NCI-H446 treated with DMSO at 0.1 percent for 48 hours (cell line): ENCODE measurements at regions not wholly inside any gene's neighbourhood (a gene's known extent, or its start where the extent isn't known, plus 50 kb on each side); places are given as distances from the start of the nearest gene placed in this dataset.

Source experiments
- DNase-seq: peaks from one replicate; lab custom pipeline; 2025; lab: John Stamatoyannopoulos, UW

GRCh38 chr5:54645882-54646355 lies 128.4 kb downstream of the SNX18 start:
- no peak for DNase-seq

GRCh38 chr5:54644226-54644625 lies 126.7 kb downstream of the SNX18 start:
- no peak for DNase-seq

DNA sequence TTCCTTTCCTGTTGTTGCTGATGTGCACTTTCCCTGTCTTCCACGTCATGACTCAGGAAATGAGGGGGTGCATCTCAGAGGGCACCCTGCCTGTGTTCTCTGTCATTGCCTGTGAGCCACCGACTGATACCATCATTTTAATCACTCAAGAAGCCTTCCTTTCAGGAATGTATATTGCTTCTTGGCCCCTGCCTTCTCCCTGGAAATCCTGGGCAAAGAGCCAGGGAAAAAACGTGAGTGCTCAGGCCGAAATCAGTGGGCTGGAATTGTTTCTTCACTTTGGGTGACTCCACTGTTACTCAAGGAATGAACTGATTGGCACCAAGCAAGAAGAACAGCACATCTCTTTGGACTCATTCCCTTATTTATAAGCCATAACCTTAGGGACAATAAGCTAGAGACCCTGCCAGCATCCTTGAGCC lies 126.1 kb downstream of the SNX18 start:
- peak; percentile 36 for DNase-seq

DNA sequence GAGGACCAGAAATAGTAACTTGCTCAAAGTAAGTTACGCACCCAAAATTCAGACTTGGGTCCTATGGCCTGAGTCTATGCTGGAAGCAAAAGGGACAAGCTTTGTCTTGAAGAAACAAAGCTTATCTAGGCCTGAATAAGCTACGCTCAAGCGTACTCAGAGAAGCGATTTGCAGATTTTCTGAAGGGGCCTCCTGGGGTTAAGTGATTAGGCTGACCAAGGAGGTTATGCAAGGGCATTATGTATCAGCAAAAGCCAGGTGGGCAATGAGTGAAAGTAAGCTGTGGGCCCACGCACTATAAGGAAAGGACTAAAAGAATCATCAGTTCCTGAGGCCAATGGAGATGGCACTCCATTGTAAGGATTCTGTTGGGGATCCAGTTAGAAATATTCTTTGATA lies 122.1 kb downstream of the SNX18 start:
- no peak for DNase-seq

GRCh38 chr5:54638106-54638505 lies 120.5 kb downstream of the SNX18 start:
- no peak for DNase-seq

DNA sequence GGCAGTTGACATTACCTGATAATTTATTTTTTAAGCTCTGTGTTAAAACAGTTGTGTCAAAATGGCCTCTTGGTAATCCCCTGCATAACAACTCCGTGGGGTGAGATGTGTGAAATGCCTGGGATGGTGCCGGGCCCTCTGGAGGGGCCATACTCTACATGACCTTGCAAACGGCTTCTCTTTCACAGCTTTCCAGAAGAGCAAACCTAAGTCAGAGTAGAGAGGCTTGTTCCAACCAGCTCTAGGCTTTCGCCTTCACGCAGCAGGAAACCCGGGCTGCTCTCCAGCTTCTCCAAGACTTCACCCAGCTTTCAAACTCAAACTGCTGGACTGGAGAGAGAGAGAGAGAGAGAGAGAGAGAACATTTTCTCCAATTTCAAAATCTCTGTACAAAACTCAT lies 120.1 kb downstream of the SNX18 start:
- no peak for DNase-seq

DNA sequence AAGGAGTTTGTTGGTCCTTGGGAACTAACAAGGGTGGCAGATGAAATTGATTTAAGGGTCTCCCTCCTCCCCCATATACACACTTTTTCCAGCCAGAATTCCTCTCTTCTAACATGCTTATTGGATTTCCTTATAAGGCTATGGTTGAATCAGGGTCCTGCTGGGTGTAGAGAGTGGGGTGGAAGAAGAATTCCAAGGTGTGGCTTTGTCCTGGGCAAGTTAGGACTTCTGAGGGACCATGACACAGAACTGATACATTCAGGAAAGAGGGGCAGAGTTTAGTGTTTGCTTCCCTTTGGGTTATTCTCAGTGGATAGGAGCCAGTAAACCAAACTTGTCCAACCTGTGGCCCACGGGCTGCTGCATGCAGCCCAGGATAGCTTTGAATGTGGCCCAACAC lies 116.5 kb downstream of the SNX18 start:
- DNase-seq, result no peak

- no peak for DNase-seq
These were observed 114.7 kb downstream of the SNX18 start for GRCh38 chr5:54632131-54632701.

DNA sequence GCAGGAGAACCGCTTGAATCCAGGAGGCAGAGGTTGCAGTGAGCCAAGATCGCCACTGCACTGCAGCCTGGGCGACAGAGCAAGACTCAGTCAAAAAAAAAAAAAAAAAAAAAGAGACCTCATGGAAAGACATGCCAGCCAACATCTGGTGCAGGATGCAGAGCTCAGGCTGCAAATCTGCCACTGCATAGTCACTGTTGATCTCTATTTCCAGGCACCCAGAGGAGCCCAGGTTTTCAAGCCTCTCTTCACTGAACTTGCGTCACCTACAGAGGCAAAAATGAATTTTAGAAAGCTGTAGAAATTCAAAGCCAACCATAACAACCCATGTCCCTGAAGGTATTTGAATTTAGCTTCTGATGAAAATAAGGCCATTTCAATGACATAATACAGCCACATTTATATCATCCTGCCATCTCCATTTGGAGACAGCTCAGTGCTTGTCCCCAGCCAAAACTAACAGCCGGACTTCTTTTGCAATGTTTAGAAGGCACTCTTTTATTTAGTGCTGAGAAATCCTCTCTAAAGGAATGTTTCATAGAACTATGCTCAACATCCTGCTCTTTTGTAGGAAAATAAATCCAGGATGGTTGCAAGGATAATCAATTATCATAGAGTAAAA lies 113.3 kb downstream of the SNX18 start:
- no peak for DNase-seq

DNA sequence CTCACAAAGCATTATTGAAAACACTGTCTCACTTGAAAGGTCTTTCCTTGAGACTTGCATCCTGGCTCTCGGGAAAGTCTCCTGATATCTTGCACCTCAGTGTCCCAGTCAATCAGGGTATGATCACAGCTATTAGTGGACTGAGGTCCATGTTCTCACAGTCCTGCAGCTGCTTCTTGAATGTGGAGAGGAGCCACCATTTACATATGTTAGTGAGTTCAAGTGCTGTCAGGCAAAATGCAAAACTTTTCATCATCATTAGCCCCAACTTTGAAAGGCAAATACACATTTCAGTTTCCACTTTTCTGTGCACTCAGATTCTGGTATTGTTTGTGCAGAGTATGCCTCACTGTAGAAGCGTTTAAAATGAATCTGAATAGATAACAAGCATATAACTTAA lies 111.6 kb downstream of the SNX18 start:
- DNase-seq, result no peak

GRCh38 chr5:54628050-54628449 lies 110.5 kb downstream of the SNX18 start:
- no peak for DNase-seq

- DNase-seq, result no peak
These were observed 108.8 kb downstream of the SNX18 start for GRCh38 chr5:54626407-54626806.

GRCh38 chr5:54624805-54625568 lies 107.4 kb downstream of the SNX18 start:
- DNase-seq, result no peak

DNA sequence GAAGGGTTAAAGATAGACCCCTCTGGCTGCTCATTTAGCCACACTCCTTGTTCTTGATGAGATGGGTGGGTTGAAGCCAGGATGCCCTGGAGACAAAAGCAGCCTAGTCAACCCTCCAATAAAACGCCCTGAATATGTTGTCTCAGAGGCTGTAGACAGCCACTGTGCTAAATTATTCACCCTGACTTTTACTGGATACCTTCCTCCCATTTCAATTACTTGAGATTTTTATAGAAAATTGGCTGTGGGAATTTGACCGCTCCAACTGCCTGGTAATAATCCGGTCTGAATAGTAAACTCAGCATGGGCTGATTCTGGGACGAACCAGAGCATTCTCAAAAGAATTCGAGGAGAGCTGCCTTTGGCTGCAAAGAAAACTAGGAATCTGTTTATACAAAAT lies 104.2 kb downstream of the SNX18 start:
- no peak for DNase-seq

- DNase-seq, result no peak
These were observed 103.5 kb downstream of the SNX18 start for GRCh38 chr5:54621048-54621447.

DNA sequence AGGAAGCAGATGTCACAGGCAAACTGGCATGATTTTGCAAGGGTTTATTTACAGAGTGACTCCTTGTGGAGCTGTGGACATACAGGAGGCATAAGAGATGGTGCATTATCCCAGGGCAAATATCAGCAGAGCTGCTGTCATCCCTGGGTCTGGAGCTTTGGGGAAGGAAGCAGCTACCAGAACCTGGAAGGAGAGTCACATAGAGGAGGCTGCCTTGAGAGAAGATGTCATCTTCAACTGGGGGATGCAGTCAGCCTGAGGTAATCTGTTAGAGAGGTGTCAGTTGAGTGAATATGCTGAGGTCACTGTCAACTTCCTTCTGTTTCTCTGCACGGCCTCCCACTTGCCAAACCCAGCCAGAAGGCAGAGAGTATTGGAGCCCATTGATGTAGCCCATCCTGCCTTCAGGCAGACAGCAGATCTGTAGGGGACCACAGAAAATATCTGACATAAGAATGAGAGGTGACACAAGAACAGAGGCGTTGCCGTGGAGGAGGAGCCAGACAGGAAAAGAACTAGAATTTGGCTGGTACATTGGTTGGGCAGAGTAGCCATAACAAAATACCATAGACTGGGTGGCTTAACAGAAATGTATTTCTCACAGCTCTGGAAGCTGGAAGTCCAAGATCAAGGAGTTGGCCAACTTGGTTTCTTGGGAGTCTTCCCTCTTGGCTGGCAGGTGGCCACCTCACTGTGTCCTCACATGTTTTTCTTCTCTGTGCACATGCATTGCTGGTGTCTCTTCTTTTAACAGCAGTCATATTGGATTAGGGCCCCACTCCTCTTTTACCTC lies 102.8 kb downstream of the SNX18 start:
- DNase-seq, result no peak

GRCh38 chr5:54619731-54620130 lies 102.2 kb downstream of the SNX18 start:
- DNase-seq, result no peak

- no peak for DNase-seq
These were observed 99.1 kb downstream of the SNX18 start for GRCh38 chr5:54616518-54617220.

GRCh38 chr5:54616031-54616430 lies 98.5 kb downstream of the SNX18 start:
- DNase-seq, result no peak

GRCh38 chr5:54615381-54615780 lies 97.8 kb downstream of the SNX18 start:
- DNase-seq, result no peak

DNA sequence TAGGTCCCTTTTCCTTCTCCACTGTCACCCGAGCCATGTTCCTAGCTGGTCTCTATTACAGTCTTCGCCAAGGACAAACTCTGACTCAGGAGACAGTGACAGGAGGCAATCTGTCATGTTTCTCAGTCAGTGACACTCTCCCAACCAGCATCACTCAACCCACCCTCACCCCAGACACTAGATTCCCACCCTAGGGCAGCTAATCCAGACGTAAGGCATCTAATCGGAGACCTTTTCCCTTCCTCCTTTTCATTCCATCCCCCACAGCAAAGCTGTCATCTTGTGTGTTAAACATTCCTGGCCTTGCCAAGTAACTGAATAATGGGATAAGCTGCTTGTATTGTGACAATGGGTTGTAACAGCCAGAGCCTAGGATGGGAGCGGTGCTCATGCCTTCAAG lies 95.2 kb downstream of the SNX18 start:
- DNase-seq, result no peak
